Caco-2 (cell line): ENCODE measurements at regions not wholly inside any gene's neighbourhood (a gene's known extent, or its start where the extent isn't known, plus 50 kb on each side); places are given as distances from the start of the nearest gene placed in this dataset.

Source experiments
- BruUV-seq: library from RNA; stranded (reverse); fragments of 400-500 nt; replicated peaks from 2 replicates; lab custom pipeline; 2021; lab: Mats Ljungman, UMichigan
- CTCF ChIA-PET: fragments of 300-600 bp; sonication (Branson Sonifier 250); formaldehyde crosslinking; loops from one replicate; lab custom pipeline; 2022; ENCODE audit warnings: antibody characterized with exemption; lab: Charles Lee
- POLR2A ChIA-PET: fragments of 300-600 bp; sonication (Branson Sonifier 250); formaldehyde crosslinking; loops from one replicate; lab custom pipeline; 2022; ENCODE audit warnings: antibody characterized with exemption; lab: Charles Lee
- DNase-seq, 2 experiments: peaks; one replicate each; pipeline versions ENCODE4 v3.0.0 to v3.0.0-alpha.2; 2020 to 2022
- H3K27me3 ChIP-seq: replicated peaks from 2 replicates; pipeline ENCODE4 v1.6.0; 2011; ENCODE audit warnings: low read length; ENCODE audit not compliant: control insufficient read depth, insufficient read depth
- H3K36me3 ChIP-seq: 2 replicates; pipeline ENCODE4 v1.5.1; 2011; ENCODE audit warnings: low read length; ENCODE audit not compliant: control insufficient read depth, insufficient read depth
- H3K4me1 ChIP-seq: fragments of 250-450 bp; sonication (Bioruptor Pico); 2 replicates; pipeline ENCODE4 v1.5.1; 2020; ENCODE audit warnings: mild to moderate bottlenecking
- H3K4me3 ChIP-seq: 2 replicates; pipeline ENCODE4 v1.5.1; 2011; ENCODE audit warnings: low read depth, mild to moderate bottlenecking, control low read depth, low read length
- H3K9me3 ChIP-seq: fragments of 250-450 bp; sonication (Bioruptor Pico); 2 replicates; pipeline ENCODE4 v1.5.1; 2020; ENCODE audit warnings: mild to moderate bottlenecking, moderate library complexity
- H3K27ac Mint-ChIP-seq: one replicate; pipeline ENCODE4 v1.8.0; 2022; ENCODE audit warnings: mixed read lengths; ENCODE audit not compliant: unreplicated experiment
- H3K27me3 Mint-ChIP-seq: one replicate; pipeline ENCODE4 v1.8.0; 2022; ENCODE audit warnings: mixed read lengths; ENCODE audit not compliant: insufficient read depth, unreplicated experiment
- H3K36me3 Mint-ChIP-seq: one replicate; pipeline ENCODE4 v1.8.0; 2022; ENCODE audit warnings: mild to moderate bottlenecking, mixed read lengths; ENCODE audit not compliant: insufficient read depth, unreplicated experiment
- H3K4me1 Mint-ChIP-seq: one replicate; pipeline ENCODE4 v1.8.0; 2022; ENCODE audit warnings: low read depth, mixed read lengths; ENCODE audit not compliant: unreplicated experiment
- H3K4me3 Mint-ChIP-seq: one replicate; pipeline ENCODE4 v1.8.0; 2022; ENCODE audit warnings: mild to moderate bottlenecking, moderate library complexity, mixed read lengths; ENCODE audit not compliant: unreplicated experiment
- H3K9me3 Mint-ChIP-seq: one replicate; pipeline ENCODE4 v1.8.0; 2022; ENCODE audit warnings: mixed read lengths; ENCODE audit not compliant: unreplicated experiment
- intact Hi-C: fragments of 100-400 bp; cut with micrococcal nuclease; formaldehyde crosslinking; loops from one replicate; pipeline ENCODE4 v1.10.0; 2022; ENCODE audit not compliant: unreplicated experiment
- TF ChIP-seq, protein P1 (sequence below), 2 experiments: fragments of 200-600 bp in 1 of 2; IDR thresholded peaks; 1 replicate in 1 of 2; 2 replicates in 1 of 2; pipeline versions ENCODE4 v1.5.1 to v1.8.0; 2011 to 2022; ENCODE audit warnings: antibody characterized with exemption in 1 of 2, control low read depth in 1 of 2, inconsistent platforms in 1 of 2, low read depth in 1 of 2, low read length in 1 of 2, mild to moderate bottlenecking in 1 of 2, moderate library complexity in 1 of 2; ENCODE audit not compliant: insufficient read depth in 1 of 2, severe bottlenecking in 1 of 2, unreplicated experiment in 1 of 2

- no peaks in the 10 kb centered on the region for H3K4me1 ChIP-seq
- no peak overlapping the region for H3K4me3 ChIP-seq
- H3K36me3 ChIP-seq: no peaks in the 10 kb centered on the region
- Mint-ChIP-seq H3K27me3 (peaks cover 5% of the 10 kb centered on the region), H3K4me3 (no peak overlapping the region), H3K36me3 (no peaks in the 10 kb centered on the region), H3K9me3 (no peaks in the 10 kb centered on the region), H3K4me1 (no peaks in the 10 kb centered on the region), H3K27ac (no peak overlapping the region)
- ChIA-PET POLR2A (no interaction called here), CTCF (no interaction called here)
- BruUV-seq: no TSS peak
- intact Hi-C loops: no loop called here
- no peaks in the 10 kb centered on the region for H3K9me3 ChIP-seq
- TF ChIP-seq, protein P1, sequence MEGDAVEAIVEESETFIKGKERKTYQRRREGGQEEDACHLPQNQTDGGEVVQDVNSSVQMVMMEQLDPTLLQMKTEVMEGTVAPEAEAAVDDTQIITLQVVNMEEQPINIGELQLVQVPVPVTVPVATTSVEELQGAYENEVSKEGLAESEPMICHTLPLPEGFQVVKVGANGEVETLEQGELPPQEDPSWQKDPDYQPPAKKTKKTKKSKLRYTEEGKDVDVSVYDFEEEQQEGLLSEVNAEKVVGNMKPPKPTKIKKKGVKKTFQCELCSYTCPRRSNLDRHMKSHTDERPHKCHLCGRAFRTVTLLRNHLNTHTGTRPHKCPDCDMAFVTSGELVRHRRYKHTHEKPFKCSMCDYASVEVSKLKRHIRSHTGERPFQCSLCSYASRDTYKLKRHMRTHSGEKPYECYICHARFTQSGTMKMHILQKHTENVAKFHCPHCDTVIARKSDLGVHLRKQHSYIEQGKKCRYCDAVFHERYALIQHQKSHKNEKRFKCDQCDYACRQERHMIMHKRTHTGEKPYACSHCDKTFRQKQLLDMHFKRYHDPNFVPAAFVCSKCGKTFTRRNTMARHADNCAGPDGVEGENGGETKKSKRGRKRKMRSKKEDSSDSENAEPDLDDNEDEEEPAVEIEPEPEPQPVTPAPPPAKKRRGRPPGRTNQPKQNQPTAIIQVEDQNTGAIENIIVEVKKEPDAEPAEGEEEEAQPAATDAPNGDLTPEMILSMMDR (IDR thresholded peaks at IDR 0.05; ENCODE audit: insufficient read depth in 1 of 2, low read depth in 1 of 2, low read length in 1 of 2, severe bottlenecking in 1 of 2, unreplicated experiment in 1 of 2): no peak
- DNase-seq: no peak
- no peaks in the 10 kb centered on the region for H3K27me3 ChIP-seq
Measured at GRCh38 chr1:95926331-95926730, 692.3 kb downstream of the RWDD3 start.

- H3K36me3 Mint-ChIP-seq: no peaks in the 10 kb centered on the region
- DNase-seq: no peak
- POLR2A ChIA-PET: no interaction called here
- H3K36me3 ChIP-seq: no peaks in the 10 kb centered on the region
- BruUV-seq: no TSS peak
- TF ChIP-seq, protein P1 (IDR thresholded peaks at IDR 0.05; ENCODE audit: insufficient read depth in 1 of 2, low read depth in 1 of 2, low read length in 1 of 2, severe bottlenecking in 1 of 2, unreplicated experiment in 1 of 2): no peak
- H3K4me1 ChIP-seq: no peaks in the 10 kb centered on the region
- H3K9me3 ChIP-seq: no peaks in the 10 kb centered on the region
- no peaks in the 10 kb centered on the region for H3K4me1 Mint-ChIP-seq
- H3K27ac Mint-ChIP-seq: no peak overlapping the region
- H3K4me3 Mint-ChIP-seq: no peak overlapping the region
- CTCF ChIA-PET: no interaction called here
- H3K9me3 Mint-ChIP-seq: no peaks in the 10 kb centered on the region
- no peak overlapping the region for H3K4me3 ChIP-seq
- intact Hi-C loops: no loop called here
- H3K27me3 ChIP-seq: no peaks in the 10 kb centered on the region
- peaks cover 8% of the 10 kb centered on the region for H3K27me3 Mint-ChIP-seq
Measured at GRCh38 chr1:95927061-95927460, 693.1 kb downstream of the RWDD3 start.

DNA sequence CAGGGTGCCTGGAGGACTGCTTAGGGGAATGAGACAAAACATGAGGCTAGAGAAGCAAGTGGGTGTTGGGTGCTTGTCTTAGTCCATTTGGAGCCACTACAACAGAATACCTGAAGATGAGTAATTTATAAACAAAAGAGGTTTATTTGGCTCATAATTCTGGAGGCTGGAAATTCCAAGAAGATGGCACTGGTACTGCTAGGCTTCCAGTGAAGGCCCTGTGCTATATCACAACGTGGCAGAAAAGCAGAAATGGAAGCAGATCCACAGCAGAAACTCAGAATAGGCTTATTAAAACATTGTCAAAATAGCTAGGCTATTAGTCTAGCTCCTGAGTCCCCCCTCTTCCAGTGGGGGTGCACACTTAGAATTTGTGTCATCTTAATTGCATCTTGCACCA is 701.7 kb downstream of the RWDD3 start:
- ChIA-PET POLR2A (no interaction called here), CTCF (no interaction called here)
- TF ChIP-seq, protein P1 (IDR thresholded peaks at IDR 0.05; ENCODE audit: insufficient read depth in 1 of 2, low read depth in 1 of 2, low read length in 1 of 2, severe bottlenecking in 1 of 2, unreplicated experiment in 1 of 2): no peak
- intact Hi-C loops: no loop called here
- H3K4me1 ChIP-seq: no peaks in the 10 kb centered on the region
- no peaks in the 10 kb centered on the region for H3K9me3 ChIP-seq
- DNase-seq: no peak
- no peaks in the 10 kb centered on the region for H3K27me3 ChIP-seq
- H3K36me3 ChIP-seq: no peaks in the 10 kb centered on the region
- Mint-ChIP-seq H3K4me1 (no peaks in the 10 kb centered on the region), H3K27me3 (peaks cover 7% of the 10 kb centered on the region), H3K36me3 (no peaks in the 10 kb centered on the region), H3K9me3 (no peaks in the 10 kb centered on the region), H3K27ac (no peak overlapping the region), H3K4me3 (no peak overlapping the region)
- no TSS peak for BruUV-seq
- no peak overlapping the region for H3K4me3 ChIP-seq
